ENCODE measurements at regions not wholly inside any gene's neighbourhood (a gene's known extent, or its start where the extent isn't known, plus 50 kb on each side); places are given as distances from the start of the nearest gene placed in this dataset.

- TF ChIP-seq CTCF (IDR thresholded peaks at IDR 0.05), result no peak
- no peak for TF ChIP-seq EP300 (IDR thresholded peaks at IDR 0.05; ENCODE audit: low read depth)
These were observed 142.0 kb downstream of the CEP57L1 start for GRCh38 chr6:109237077-109237985.
